GM18519 (cell line): ENCODE measurements at regions not wholly inside any gene's neighbourhood (a gene's known extent, or its start where the extent isn't known, plus 50 kb on each side); places are given as distances from the start of the nearest gene placed in this dataset.

Experiments used
- ATAC-seq: cut with Tn5 transposase; IDR thresholded peaks from one replicate; pipeline ENCODE4 v1.9.1; 2021; ENCODE audit warnings: mild to moderate bottlenecking, moderate library complexity; ENCODE audit not compliant: unreplicated experiment, low FRiP score

GRCh38 chr4:74878323-74878722 is 54.6 kb upstream of the PARM1 start:
- no peak for ATAC-seq

DNA sequence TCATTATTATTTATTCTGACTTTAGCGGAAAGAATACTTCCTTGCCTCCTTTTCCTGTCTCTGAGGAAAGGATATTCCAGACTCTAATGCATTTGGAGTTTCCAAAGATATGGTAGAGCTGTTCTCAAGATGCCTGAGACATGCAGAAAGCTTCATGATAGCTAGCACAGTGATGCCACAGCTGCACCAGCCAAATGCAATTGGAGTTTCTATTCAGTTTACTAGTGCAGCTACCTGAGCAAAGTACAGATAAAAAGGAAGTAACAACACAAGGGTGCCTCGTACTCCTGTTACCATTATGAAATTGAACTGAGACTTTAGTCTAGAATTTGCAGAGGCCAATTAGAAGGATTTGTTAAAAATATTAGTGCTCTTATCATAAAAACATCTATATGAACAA is 57.5 kb upstream of the PARM1 start:
- ATAC-seq, result no peak

GRCh38 chr4:74874753-74875367 is 58.1 kb upstream of the PARM1 start:
- ATAC-seq, result peak; percentile 57

GRCh38 chr4:74873545-74874301 is 59.2 kb upstream of the PARM1 start:
- peak; percentile 87 for ATAC-seq

- ATAC-seq, result no peak
These were observed 64.7 kb upstream of the BTC start for GRCh38 chr4:74858921-74859562.

GRCh38 chr4:74855879-74856278 is 61.6 kb upstream of the BTC start:
- no peak for ATAC-seq

DNA sequence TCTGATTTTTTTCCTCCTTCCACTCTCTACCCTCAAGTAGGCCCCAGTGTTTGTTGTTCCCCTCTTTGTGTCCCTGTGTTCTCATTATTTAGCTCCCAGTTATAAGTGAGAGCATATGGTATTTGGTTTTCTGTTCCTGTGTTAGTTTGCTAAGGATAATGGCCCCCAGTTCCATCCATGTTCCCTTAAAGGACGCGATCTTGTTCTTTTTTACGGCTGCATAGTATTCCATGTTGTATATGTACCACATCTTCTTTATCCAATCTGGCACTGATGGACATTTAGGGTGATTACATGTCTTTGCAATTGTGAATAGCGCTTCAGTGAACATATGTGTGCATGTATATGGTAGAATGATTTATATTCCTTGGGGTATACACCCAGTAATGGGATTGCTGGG is 54.5 kb upstream of the BTC start:
- no peak for ATAC-seq

DNA sequence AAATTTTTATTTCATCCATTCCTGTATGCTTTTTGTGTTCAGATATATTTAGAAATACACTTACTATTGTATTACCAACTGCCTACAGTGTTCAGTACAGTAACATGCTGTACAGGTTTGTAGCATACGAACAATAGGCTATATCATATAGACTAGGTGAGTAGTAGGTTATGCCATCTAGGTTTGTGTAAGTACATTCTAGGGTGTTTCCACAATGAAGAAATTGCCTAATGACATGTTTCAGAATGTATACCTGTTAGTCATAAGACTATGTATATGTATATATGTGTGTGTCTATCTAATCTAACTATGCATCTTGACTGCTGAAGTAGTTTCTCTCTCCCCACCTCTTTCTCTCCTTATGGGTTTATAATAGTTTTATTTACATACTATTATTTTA is 51.5 kb upstream of the BTC start:
- ATAC-seq, result no peak
